ENCODE measurements at regions not wholly inside any gene's neighbourhood (a gene's known extent, or its start where the extent isn't known, plus 50 kb on each side); places are given as distances from the start of the nearest gene placed in this dataset.

DNA sequence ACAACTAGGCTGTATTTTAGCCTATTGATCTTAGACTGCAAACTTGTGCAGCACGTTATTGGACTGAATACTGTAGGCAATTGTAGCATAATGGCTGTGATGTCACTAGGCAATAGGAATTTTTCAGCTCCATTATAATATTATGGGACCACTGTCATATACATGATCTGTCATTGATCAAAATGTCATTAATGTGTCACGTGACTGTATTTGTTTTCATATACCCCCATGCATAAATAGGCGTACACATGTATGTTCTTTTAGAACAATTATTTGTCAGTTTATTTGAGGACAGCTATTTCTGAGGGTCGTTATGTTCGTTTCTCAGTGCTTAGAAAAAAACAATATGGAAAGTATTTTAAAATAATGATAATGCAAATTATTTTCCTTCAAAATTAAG, 111.9 kb upstream of the CDH2 start:
- TF ChIP-seq, protein P1, sequence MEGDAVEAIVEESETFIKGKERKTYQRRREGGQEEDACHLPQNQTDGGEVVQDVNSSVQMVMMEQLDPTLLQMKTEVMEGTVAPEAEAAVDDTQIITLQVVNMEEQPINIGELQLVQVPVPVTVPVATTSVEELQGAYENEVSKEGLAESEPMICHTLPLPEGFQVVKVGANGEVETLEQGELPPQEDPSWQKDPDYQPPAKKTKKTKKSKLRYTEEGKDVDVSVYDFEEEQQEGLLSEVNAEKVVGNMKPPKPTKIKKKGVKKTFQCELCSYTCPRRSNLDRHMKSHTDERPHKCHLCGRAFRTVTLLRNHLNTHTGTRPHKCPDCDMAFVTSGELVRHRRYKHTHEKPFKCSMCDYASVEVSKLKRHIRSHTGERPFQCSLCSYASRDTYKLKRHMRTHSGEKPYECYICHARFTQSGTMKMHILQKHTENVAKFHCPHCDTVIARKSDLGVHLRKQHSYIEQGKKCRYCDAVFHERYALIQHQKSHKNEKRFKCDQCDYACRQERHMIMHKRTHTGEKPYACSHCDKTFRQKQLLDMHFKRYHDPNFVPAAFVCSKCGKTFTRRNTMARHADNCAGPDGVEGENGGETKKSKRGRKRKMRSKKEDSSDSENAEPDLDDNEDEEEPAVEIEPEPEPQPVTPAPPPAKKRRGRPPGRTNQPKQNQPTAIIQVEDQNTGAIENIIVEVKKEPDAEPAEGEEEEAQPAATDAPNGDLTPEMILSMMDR (IDR thresholded peaks at IDR 0.05), result no peak
- no peak for TF ChIP-seq POLR2A (IDR thresholded peaks at IDR 0.05)

Measured in lower leg skin (tissue), 3 donors.